Stimulated activated naive CD8-positive, alpha-beta T cell treated with anti-CD3 and anti-CD28 coated beads, Interleukin-15, amount 100 ng/mL, for 72 hours (primary cell): ENCODE measurements at regions not wholly inside any gene's neighbourhood (a gene's known extent, or its start where the extent isn't known, plus 50 kb on each side); places are given as distances from the start of the nearest gene placed in this dataset.

Experiments used
- ATAC-seq: fragments of 150-1000 bp; cut with Tn5 transposase; 2 replicates; pipeline ENCODE4 v1.10.0; 2021; ENCODE audit warnings: mild to moderate bottlenecking, moderate library complexity
- DNase-seq, 2 donors: peaks; one replicate each; pipeline ENCODE4 v3.0.0; 2021 to 2022
- H3K27ac Mint-ChIP-seq, 2 donors: one replicate each; pipeline ENCODE4 v1.8.0; 2022; ENCODE audit warnings: mild to moderate bottlenecking in 2 of 2, mixed read lengths in 2 of 2, moderate library complexity in 2 of 2
- H3K27me3 Mint-ChIP-seq: one replicate; pipeline ENCODE4 v1.8.0; 2022; ENCODE audit warnings: mixed read lengths
- H3K4me1 Mint-ChIP-seq: one replicate; pipeline ENCODE4 v1.8.0; 2022; ENCODE audit warnings: mild to moderate bottlenecking, mixed read lengths
- H3K4me3 Mint-ChIP-seq, 2 donors: one replicate each; pipeline ENCODE4 v1.8.0; 2022; ENCODE audit warnings: mild to moderate bottlenecking in 2 of 2, mixed read lengths in 2 of 2, moderate library complexity in 1 of 2
- H3K9me3 Mint-ChIP-seq, 2 donors: one replicate each; pipeline ENCODE4 v1.8.0; 2022; ENCODE audit warnings: mixed read lengths in 2 of 2

DNA sequence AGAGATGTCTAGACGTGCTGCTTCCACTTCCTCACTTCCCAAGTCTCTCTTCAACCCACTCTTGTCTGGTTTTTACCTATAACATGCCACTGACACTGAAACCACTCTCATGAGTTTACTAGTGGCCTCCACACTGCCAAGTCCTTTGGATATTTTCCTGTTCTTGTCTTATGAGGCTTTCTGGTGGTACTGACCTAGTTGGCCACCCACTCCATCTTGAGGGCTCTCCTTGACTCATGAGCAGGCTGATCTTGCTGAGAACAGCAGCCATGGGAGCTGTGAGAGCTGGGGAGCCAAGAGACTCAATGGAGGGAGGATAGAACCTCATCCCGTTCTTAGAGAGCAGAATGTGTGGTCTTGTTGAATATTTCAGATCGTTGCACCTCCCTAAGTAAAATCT, 283.4 kb upstream of the PRDM1 start:
- Mint-ChIP-seq H3K27me3 (peaks cover 4% of the 10 kb centered on the region), H3K4me1 (peaks cover 5% of the 10 kb centered on the region), H3K27ac (no peak overlapping the region), H3K9me3 (no peaks in the 10 kb centered on the region), H3K4me3 (no peak overlapping the region)
- DNase-seq, result no peak
- no peak for ATAC-seq

DNA sequence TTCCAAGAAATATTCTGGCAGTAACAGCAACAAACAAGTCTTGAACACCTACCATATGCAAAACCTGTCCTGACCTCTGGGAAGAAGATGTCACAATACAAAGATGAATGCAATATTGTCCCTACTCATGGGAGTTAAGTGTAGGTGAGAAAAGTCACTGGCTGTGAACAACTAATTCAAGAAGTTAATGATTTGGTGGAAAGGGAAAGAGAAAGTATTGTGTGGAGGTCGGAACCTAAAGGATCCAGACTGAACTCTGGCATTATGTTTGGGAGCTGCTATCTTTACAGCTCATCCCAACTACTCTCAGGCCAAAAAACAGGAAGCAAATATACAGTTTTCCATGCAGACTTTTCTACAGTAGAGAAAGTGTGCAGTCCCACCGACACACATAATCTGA, 285.3 kb upstream of the PRDM1 start:
- no peak for DNase-seq
- H3K27me3 Mint-ChIP-seq, result no peaks in the 10 kb centered on the region
- H3K4me1 Mint-ChIP-seq, result peaks cover 5% of the 10 kb centered on the region
- H3K4me3 Mint-ChIP-seq, result no peak overlapping the region
- no peak overlapping the region for H3K27ac Mint-ChIP-seq
- H3K9me3 Mint-ChIP-seq, result no peaks in the 10 kb centered on the region
- ATAC-seq, result no peak

DNA sequence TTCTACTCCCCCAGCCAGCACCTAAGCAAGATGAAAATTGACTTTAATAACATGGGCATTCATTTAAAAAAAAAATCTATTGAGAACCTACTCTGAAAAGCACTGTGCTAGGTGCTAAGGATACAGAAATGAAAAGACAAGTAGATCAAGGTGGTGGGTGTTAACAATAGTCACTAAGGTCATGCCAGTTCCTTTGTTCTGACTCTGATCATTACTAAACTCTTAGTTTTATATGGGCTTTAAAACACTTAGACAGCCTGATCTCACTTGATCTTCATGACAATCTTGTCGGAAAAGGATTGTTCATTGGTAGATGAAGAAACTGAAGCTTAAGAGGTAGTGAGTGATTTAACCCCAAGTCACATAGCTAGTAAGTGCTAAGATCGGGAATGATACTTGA, 285.7 kb upstream of the PRDM1 start:
- Mint-ChIP-seq H3K4me3 (no peak overlapping the region), H3K9me3 (no peaks in the 10 kb centered on the region), H3K27ac (no peak overlapping the region), H3K4me1 (peaks cover 5% of the 10 kb centered on the region), H3K27me3 (no peaks in the 10 kb centered on the region)
- ATAC-seq, result no peak
- no peak for DNase-seq

DNA sequence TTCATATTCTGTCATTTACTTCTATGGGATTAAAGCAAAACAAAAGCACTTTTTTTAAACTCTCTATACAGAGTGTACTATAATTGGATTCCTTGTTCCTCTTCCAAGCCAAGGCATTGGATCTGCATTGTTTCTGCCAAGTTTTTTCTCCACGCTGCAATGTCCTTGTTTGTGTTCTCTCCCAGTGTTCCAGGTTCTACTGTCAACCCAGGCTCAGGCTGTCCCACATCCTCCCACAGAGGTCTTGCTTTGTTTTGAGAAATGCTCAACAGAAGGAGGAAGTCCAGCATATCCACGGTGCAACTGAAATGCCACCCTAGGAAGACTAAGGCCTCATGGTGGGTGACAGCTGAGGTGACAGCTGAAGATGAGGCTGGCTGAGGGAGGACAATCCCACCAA, 287.1 kb upstream of the PRDM1 start:
- H3K9me3 Mint-ChIP-seq, result no peaks in the 10 kb centered on the region
- H3K27me3 Mint-ChIP-seq, result no peaks in the 10 kb centered on the region
- no peak overlapping the region for H3K27ac Mint-ChIP-seq
- no peak for DNase-seq
- H3K4me1 Mint-ChIP-seq, result peaks cover 14% of the 10 kb centered on the region
- ATAC-seq, result no peak
- no peak overlapping the region for H3K4me3 Mint-ChIP-seq

DNA sequence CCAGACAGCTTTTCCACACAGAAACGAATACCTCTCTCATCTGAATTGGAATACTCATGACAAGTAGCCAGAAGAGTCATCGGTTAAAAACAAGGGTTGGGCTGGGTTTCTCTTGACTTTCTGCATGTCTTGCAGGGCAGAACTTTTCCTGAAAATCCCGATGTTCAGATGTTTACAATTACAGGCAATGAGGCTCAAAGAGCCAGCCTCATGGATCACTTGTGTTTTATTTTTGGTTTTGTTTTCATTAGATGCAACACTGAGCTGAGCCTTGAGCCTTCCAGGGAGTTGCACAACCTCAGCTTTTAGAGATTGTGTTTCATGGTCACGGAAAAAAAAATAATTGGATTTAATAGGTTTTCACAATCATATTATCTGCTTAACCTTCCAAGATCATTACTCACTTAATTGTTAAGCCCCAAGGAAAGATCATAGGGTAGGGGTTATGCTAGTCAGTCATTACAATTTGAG, 288.1 kb upstream of the PRDM1 start:
- no peak overlapping the region for H3K27ac Mint-ChIP-seq
- no peak for ATAC-seq

DNA sequence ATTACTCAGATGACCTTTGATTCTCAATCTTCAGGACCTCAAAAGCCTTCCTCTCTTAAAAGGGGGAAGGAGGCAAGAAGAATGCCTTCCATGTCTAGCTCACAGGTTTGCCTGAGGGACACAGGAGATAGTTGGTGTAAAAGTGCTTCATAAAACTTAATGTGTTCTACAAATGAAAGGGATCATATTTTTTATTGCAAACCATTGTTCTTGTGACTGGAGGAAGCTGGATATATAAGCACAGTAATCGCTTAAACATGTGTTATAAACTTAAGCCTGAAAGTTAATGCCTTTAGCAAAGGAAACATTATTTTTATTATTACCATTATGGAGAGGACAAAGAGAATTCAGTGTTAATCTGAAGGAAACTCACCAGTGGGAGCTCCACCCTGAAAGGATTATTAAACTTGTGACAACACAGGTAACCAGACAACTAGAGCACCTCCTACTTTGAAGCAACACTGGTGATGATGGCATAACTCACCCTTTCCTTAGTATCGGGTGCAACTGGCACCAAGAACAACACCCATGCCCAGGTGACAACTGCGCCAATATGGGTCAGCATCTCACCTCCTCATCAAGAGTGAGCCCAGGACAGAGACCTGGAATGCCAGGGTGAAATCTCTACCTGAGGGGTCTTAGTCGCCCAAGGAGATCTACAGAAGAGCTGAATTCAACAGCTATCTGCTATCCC, 288.7 kb upstream of the PRDM1 start:
- no peaks in the 10 kb centered on the region for H3K27me3 Mint-ChIP-seq
- ATAC-seq, result no peak
- DNase-seq, result no peak
- H3K9me3 Mint-ChIP-seq, result no peaks in the 10 kb centered on the region
- H3K4me3 Mint-ChIP-seq, result no peak overlapping the region
- H3K4me1 Mint-ChIP-seq, result peaks cover 29% of the 10 kb centered on the region
- no peak overlapping the region for H3K27ac Mint-ChIP-seq

More for the DNA sequence above, 288.1 kb upstream of the PRDM1 start:
- DNase-seq, result no peak
- Mint-ChIP-seq H3K27me3 (no peaks in the 10 kb centered on the region), H3K4me3 (no peak overlapping the region), H3K4me1 (peaks cover 24% of the 10 kb centered on the region), H3K9me3 (no peaks in the 10 kb centered on the region)

DNA sequence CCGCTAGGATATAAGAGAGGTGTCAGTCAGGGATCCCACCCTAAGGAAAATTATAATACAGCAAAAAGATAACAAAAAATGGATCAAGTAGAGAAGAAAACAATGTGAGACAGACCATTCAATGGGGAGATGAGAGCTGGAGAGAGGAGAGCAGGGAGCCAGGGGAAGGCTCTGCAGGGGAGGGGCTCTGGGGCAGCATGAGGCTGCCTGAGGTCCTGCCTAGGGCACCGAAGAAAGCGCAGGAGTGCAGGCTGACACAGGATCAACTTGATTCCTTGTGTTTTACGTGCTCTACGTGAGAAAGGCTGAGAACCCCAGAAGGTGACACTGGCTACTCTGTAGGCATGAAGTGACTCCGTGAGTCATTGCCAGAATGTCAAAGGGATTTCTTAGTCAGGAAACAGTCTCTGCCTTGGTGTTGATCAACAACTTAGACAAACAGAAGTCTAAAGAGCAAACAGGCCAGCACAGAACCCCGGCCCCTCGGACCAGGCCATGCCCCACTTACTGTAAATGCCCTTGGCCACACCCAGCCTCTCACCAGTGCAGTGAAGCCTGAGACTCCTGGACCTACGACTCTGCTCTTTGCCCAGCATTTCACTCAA, 290.1 kb upstream of the PRDM1 start:
- DNase-seq (no peak), ATAC-seq (peak; percentile 35)
- Mint-ChIP-seq H3K9me3 (no peaks in the 10 kb centered on the region), H3K27ac (peak overlapping the region in 1 of 2 donors; percentile 4), H3K4me1 (peaks cover 43% of the 10 kb centered on the region), H3K27me3 (no peaks in the 10 kb centered on the region), H3K4me3 (no peak overlapping the region)

DNA sequence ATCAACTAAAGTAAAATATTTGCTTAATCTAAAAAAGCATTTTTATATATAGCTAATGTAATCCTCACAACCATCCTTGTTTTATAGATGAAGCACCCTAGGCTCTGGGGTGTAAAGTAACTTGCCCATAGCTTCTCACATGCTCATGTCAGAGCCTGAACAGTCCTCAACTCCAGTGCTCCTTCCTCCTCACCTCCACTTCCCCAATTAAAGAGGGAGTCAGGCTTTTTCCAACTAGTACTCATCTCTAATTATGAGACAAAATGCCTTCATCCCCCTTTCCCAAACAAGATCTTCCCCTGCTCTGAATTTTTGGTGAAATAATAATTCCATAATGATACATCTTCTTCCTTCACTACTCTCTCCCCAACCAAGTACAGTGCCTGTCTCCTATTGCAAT, 290.8 kb upstream of the PRDM1 start:
- Mint-ChIP-seq H3K9me3 (no peaks in the 10 kb centered on the region), H3K27me3 (no peaks in the 10 kb centered on the region), H3K4me3 (no peak overlapping the region), H3K27ac (no peak overlapping the region), H3K4me1 (peaks cover 44% of the 10 kb centered on the region)
- no peak for DNase-seq
- no peak for ATAC-seq

DNA sequence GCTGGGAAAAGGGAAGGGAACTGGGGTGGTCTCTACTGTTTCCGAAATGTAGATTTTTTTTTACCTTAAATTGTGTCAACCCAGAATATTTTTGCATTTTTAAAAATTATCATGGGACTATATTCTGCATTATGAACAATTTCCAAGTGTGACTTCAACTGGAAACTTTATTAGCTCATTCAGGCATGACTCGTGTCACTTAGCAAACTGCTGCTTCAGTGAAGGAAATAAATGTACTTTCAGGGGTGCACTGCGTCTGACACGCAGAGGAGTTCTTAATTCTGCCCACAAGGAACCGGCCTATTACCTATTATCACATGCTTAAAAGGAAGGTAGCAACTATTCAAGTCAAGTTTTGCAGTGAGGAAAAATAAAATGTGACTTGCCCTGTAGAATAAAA, 291.3 kb upstream of the PRDM1 start:
- Mint-ChIP-seq H3K9me3 (no peaks in the 10 kb centered on the region), H3K27ac (no peak overlapping the region), H3K27me3 (peaks cover under 1% of the 10 kb centered on the region), H3K4me1 (peaks cover 39% of the 10 kb centered on the region), H3K4me3 (no peak overlapping the region)
- DNase-seq (no peak), ATAC-seq (no peak)

DNA sequence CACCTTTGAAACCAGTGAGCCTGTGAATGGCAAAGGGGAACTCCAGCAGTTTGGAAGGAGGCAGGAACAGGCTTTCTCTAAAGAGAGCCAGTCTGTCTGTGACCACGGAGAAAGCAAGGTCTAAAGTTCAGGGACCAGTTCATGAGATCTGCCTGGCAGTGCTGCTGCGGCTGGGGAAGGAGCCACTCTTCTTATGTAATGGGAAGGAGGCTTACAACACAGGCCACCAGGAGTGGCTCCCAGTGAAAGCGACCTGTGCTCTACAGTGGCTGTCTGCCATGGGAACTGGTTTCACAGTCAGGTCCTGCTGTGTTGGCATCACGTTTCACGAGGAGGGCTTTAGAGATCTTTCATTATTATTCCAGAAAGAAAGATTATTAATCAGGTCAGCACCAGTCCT, 291.9 kb upstream of the PRDM1 start:
- Mint-ChIP-seq H3K9me3 (no peaks in the 10 kb centered on the region), H3K27ac (no peak overlapping the region), H3K4me1 (peaks cover 39% of the 10 kb centered on the region), H3K4me3 (no peak overlapping the region), H3K27me3 (peaks cover 7% of the 10 kb centered on the region)
- DNase-seq (no peak), ATAC-seq (no peak)

DNA sequence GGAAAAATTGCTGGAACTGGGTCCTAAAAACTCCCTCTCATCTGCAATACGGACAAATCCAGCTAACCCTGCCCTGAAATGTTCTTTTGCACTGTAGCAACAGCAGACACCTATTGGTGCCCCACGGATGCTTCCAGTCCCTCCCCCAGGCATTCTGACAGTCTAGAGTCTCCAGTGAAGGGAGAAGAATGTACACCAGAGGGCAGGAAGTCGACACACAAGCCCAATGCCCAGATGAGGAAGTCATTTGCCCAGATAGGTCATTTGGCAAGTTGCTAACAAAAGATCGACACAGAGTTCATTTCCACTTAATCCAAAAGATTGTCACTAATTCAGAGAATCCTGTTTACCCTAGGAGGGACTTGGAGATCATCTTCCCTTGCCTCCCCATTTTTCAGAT, 293.0 kb upstream of the PRDM1 start:
- DNase-seq (no peak), ATAC-seq (peak; percentile 67)
- Mint-ChIP-seq H3K4me3 (no peak overlapping the region), H3K27ac (peak overlapping the region in 1 of 2 donors; percentile 34), H3K9me3 (peaks cover 0 to 2% of the 10 kb centered on the region in 2 donors), H3K4me1 (peaks cover 39% of the 10 kb centered on the region), H3K27me3 (peaks cover 11% of the 10 kb centered on the region)

DNA sequence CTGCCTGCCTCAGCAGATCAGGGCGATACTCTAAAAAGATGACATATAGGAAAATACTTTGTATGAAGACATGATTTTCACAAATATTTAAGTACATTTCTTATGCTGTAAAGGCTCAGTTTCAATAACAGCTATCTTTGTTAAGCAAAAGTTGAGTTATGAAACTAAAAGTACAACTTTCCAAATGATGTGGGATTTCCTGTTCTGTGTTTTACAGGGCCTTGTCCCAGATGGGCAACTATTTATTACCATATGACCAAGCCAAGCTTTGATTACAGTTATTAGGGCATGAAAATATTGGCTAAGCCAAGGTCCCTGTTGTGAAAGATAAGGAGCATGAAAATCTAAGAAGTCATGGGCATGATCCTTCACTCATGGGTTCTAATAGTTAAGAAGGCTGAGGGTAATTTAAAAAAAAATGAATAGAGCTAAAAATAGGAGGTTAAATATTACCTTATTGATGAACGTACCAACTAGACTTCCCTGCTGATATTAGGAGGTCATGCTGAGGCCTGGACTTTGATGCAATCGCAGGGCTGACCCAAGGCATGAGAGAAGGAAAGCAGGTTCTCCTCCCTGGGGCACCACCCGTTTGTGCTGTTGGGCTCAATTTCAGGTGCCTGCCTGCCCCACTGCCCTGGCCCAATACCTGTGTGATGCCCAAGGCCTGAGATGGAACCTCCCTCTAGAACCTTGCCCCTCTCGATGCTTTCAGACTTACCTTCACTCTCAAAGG, 294.4 kb upstream of the PRDM1 start:
- Mint-ChIP-seq H3K9me3 (peaks cover 5 to 7% of the 10 kb centered on the region in 2 donors), H3K4me3 (no peak overlapping the region), H3K27ac (no peak overlapping the region), H3K27me3 (peaks cover 21% of the 10 kb centered on the region), H3K4me1 (peaks cover 51% of the 10 kb centered on the region)
- DNase-seq, result no peak
- no peak for ATAC-seq

DNA sequence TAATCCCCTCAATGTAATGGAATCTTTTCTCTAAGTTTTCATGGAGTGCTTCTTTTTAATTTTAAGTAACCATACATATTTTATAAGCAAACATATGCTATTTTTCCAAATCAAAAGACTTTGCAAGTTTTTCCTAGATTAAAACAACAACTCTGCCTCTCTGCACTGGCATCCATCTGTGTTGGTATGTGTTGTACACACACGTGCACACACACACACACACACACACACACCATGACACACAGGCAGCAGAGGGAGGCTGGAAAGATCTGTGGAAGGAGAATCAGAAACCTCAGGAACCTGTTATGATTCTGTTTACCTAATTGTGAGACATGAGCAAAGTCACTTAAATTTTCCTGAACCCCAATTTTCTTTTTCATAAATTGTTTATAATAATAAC, 295.0 kb upstream of the PRDM1 start:
- ATAC-seq (no peak), DNase-seq (no peak)
- no peak overlapping the region for H3K4me3 Mint-ChIP-seq
- H3K9me3 Mint-ChIP-seq, result peaks cover 5 to 7% of the 10 kb centered on the region in 2 donors
- H3K27ac Mint-ChIP-seq, result no peak overlapping the region
- H3K27me3 Mint-ChIP-seq, result peaks cover 21% of the 10 kb centered on the region
- H3K4me1 Mint-ChIP-seq, result peaks cover 54% of the 10 kb centered on the region

DNA sequence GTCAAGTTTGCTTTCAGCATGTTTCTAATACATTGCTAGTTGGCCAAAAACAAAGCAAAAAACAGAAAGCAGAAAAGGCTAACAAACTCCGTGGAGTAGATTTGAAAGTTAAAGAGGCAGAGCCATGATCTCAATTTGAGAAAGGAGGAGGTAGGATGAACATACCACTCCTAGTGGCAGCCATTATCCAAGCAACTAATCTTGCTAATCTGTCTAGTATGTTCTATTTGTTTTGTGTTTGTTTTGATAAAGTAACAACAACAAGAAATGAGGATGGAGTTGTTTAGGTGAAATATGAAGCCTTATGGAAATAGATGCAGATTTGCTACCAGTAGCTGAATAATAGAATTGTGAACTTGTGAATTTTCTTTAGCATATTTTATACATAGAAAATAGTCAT, 295.5 kb upstream of the PRDM1 start:
- Mint-ChIP-seq H3K27me3 (peaks cover 21% of the 10 kb centered on the region), H3K9me3 (peaks cover 5 to 7% of the 10 kb centered on the region in 2 donors), H3K4me3 (no peak overlapping the region), H3K27ac (no peak overlapping the region), H3K4me1 (peaks cover 58% of the 10 kb centered on the region)
- DNase-seq (no peak), ATAC-seq (no peak)

DNA sequence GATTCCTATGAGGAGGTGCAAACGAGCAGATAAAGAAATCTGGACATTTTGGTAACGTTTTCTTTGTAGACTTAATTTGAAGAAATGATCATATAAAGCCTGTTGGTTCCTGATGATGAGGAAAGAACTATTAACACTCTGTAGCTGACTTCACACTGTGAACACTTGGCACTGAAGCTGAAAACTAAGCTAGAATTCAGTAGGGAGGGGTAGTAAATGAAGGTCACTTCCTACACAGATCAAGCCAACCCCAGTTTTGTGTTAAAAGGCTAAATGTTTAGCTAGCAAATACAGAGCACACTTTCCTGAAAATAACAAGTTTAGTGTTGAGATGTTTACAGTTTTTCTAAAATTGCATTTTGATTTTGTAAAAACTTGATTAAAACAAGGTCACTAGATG, 296.2 kb upstream of the PRDM1 start:
- Mint-ChIP-seq H3K27me3 (peaks cover 21% of the 10 kb centered on the region), H3K27ac (no peak overlapping the region), H3K4me3 (no peak overlapping the region), H3K4me1 (peaks cover 60% of the 10 kb centered on the region), H3K9me3 (peaks cover 5 to 7% of the 10 kb centered on the region in 2 donors)
- no peak for DNase-seq
- ATAC-seq, result no peak

DNA sequence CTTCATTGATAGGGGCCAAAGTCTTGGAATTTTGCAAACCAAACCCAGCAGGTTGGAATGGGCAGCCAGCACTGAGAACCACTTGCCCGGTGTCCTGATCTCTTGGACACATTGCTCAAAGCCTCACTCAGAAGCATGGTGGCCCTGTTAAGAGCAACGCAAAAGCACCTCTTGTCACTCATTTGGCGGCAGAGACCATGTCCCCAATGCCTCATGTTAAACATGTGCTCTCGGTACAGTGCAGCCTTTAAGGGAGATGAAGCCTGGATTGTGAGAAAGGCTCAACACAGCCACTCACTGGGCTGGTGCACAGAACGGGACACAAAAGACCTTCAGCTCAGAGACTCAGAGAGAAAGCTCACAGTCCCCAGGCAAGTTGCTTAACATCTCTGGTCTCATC, 298.4 kb upstream of the PRDM1 start:
- ATAC-seq (no peak), DNase-seq (no peak)
- H3K27ac Mint-ChIP-seq, result no peak overlapping the region
- no peak overlapping the region for H3K4me3 Mint-ChIP-seq
- H3K4me1 Mint-ChIP-seq, result peaks cover 40% of the 10 kb centered on the region
- peaks cover 21% of the 10 kb centered on the region for H3K27me3 Mint-ChIP-seq
- peaks cover 5 to 7% of the 10 kb centered on the region in 2 donors for H3K9me3 Mint-ChIP-seq
